ENCODE measurements at regions not wholly inside any gene's neighbourhood (a gene's known extent, or its start where the extent isn't known, plus 50 kb on each side); places are given as distances from the start of the nearest gene placed in this dataset.
"Not testable (repeated sequence)": the region's sequence is repeated elsewhere in the genome, so short reads cannot be mapped to it uniquely, and the experiment has no call there.

DNA sequence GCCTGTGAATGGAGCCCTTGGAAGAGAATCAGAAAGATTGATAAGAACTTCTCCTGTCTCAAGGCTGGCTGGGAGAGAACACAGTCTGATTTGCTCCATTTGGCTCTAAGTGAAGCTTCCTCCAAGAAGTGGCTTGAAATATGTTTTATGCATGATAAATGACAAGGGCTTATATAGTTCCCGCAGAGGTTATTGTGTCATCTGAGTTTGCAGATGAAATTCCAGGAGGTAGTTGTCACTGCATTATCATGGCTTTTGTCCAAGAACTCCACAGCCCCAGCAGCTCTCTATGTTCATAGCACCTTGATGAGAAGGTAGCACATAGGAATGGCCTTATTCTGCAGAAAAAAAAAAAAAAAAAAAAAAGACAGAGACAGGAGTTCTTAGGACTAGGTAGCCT lies 108.5 kb downstream of the DACT1 start:
- Histone ChIP-seq H3K4me3 (no peak overlapping the region), H3K9me3 (no peaks in the 10 kb centered on the region), H3K27me3 (no peaks in the 10 kb centered on the region), H3K4me1 (peaks cover 20% of the 10 kb centered on the region), H3K27ac (peak overlapping the region; percentile 5), H3K36me3 (no peaks in the 10 kb centered on the region)
- TF ChIP-seq POLR2AphosphoS5 (IDR thresholded peaks at IDR 0.05; ENCODE audit: insufficient read depth in 1 of 2, low read depth in 1 of 2): no peak
- TF ChIP-seq, protein P1, sequence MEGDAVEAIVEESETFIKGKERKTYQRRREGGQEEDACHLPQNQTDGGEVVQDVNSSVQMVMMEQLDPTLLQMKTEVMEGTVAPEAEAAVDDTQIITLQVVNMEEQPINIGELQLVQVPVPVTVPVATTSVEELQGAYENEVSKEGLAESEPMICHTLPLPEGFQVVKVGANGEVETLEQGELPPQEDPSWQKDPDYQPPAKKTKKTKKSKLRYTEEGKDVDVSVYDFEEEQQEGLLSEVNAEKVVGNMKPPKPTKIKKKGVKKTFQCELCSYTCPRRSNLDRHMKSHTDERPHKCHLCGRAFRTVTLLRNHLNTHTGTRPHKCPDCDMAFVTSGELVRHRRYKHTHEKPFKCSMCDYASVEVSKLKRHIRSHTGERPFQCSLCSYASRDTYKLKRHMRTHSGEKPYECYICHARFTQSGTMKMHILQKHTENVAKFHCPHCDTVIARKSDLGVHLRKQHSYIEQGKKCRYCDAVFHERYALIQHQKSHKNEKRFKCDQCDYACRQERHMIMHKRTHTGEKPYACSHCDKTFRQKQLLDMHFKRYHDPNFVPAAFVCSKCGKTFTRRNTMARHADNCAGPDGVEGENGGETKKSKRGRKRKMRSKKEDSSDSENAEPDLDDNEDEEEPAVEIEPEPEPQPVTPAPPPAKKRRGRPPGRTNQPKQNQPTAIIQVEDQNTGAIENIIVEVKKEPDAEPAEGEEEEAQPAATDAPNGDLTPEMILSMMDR (IDR thresholded peaks at IDR 0.05): no peak
- no peak for TF ChIP-seq POLR2A (IDR thresholded peaks at IDR 0.05)
- no peak for DNase-seq (ENCODE audit: extremely low spot score in 2 of 2)
- intact Hi-C loops (cut with DNase I): no loop called here

DNA sequence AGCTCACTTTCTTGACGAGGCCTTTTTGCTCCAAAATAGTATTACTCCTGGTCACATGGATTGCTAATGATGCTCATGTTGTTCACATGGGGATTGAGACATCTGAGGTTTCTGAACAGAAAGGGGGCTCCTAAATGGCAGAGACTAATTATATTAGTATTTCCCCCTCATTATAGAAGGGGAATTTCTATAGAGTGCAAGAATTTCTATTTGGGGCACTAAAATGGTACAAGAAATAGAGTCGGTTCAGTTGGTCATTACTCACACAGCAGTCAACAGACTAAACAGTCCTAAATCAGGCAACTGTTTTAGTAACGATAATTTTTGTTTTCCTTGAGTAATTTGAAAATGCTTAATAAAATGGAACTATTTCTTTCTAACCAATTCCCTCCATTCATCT lies 108.9 kb downstream of the DACT1 start:
- no peaks in the 10 kb centered on the region for H3K27me3 ChIP-seq
- peak overlapping the region; percentile 5 for H3K27ac ChIP-seq
- H3K36me3 ChIP-seq: no peaks in the 10 kb centered on the region
- TF ChIP-seq POLR2A (IDR thresholded peaks at IDR 0.05): no peak
- TF ChIP-seq, protein P1 (IDR thresholded peaks at IDR 0.05): no peak
- no peak for TF ChIP-seq POLR2AphosphoS5 (IDR thresholded peaks at IDR 0.05; ENCODE audit: insufficient read depth in 1 of 2, low read depth in 1 of 2)
- no peak for DNase-seq (ENCODE audit: extremely low spot score in 2 of 2)
- peaks cover 23% of the 10 kb centered on the region for H3K4me1 ChIP-seq
- intact Hi-C loops (cut with DNase I): no loop called here
- no peaks in the 10 kb centered on the region for H3K9me3 ChIP-seq
- no peak overlapping the region for H3K4me3 ChIP-seq

DNA sequence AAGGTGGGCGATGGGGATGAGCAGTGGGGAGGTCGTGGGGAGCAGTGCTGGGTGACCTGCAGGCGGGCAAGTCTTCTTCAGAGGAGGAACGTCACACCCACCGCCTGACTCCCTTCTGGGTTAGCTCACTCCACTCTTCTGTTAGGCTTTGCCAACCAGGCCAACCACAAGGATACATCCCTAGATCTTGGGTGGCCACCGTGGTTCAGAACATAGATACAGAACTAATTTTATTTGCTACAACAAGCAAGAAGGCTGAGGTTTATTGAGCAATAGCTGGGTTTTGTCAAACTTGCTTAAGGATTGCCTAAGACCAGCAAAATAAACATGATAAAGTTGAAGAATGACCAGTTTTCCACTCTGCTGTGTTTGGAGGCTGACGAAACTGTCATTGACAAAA lies 109.4 kb downstream of the DACT1 start:
- Histone ChIP-seq H3K9me3 (no peaks in the 10 kb centered on the region), H3K36me3 (no peaks in the 10 kb centered on the region), H3K27ac (peak overlapping the region; percentile 5), H3K4me1 (peaks cover 28% of the 10 kb centered on the region), H3K27me3 (no peaks in the 10 kb centered on the region), H3K4me3 (no peak overlapping the region)
- TF ChIP-seq, protein P1 (IDR thresholded peaks at IDR 0.05): no peak
- peak; percentile 39 to 50 for TF ChIP-seq POLR2AphosphoS5 (IDR thresholded peaks at IDR 0.05; ENCODE audit: insufficient read depth in 1 of 2, low read depth in 1 of 2)
- intact Hi-C loops (cut with DNase I): no loop called here
- DNase-seq (ENCODE audit: extremely low spot score in 2 of 2): no peak

DNA sequence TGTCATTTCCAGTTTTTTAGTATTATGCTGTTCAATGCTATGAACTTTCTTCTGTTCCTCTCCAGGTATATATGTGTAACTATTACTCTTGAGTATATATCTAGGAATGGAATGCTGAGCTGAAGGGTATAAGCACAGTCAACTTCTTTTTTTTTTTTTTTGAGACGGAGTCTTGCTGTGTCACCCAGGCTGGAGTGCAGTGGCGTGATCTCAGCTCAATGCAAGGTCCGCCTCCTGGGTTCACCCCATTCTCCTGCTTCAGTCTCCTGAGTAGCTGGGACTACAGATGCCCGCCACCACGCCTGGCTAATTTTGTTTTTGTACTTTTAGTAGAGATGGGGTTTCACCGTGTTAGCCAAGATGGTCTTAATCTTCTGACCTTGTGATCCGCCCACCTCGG lies 110.5 kb downstream of the DACT1 start:
- intact Hi-C loops (cut with DNase I); H3K4me3 ChIP-seq: not testable (repeated sequence)
- H3K4me1 ChIP-seq: peaks cover 38% of the 10 kb centered on the region

DNA sequence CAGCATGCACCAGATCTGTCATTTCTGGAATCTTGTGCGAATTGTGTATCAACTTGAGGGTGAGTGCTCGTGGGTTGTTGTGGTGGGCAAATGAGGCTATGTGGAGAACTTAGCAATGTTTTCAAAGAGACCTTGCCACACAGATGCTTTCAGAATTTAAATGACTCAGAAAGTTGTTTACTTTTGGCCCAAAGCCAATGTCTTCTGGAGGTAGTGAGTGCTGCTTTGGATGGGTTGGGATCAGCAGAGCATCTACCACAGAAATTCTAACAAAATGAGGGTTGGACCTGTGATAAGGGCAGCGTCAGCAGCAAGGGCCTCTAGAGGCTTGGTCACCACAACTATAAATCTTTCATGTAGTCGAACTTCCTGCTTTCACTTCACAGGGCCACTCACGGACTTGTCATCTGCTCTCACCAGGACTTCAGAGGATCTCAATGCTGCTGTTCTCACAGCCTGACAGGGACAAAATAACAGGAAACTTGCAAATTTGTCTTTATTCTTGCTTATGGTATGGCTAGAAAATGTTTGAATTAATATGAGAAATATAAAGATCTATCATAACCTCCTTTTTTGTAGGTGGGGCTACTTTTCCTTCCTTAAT lies 111.4 kb downstream of the DACT1 start:
- no peaks in the 10 kb centered on the region for H3K27me3 ChIP-seq
- H3K4me3 ChIP-seq: no peak overlapping the region
- TF ChIP-seq POLR2A (IDR thresholded peaks at IDR 0.05) (no peak), POLR2AphosphoS5 (IDR thresholded peaks at IDR 0.05; ENCODE audit: insufficient read depth in 1 of 2, low read depth in 1 of 2) (no peak)
- TF ChIP-seq, protein P1 (IDR thresholded peaks at IDR 0.05): no peak
- no peaks in the 10 kb centered on the region for H3K36me3 ChIP-seq
- no peak for DNase-seq (ENCODE audit: extremely low spot score in 2 of 2)
- H3K9me3 ChIP-seq: no peaks in the 10 kb centered on the region
- intact Hi-C loops (cut with DNase I): no loop called here
- H3K4me1 ChIP-seq: peaks cover 38% of the 10 kb centered on the region
- no peak overlapping the region for H3K27ac ChIP-seq

More for the DNA sequence above, 110.5 kb downstream of the DACT1 start:
- not testable (repeated sequence) for H3K27ac ChIP-seq; H3K27me3 ChIP-seq; H3K36me3 ChIP-seq; DNase-seq (ENCODE audit: extremely low spot score in 2 of 2); H3K9me3 ChIP-seq

Measured in vagina (tissue), 2 donors.